ENCODE measurements at regions not wholly inside any gene's neighbourhood (a gene's known extent, or its start where the extent isn't known, plus 50 kb on each side); places are given as distances from the start of the nearest gene placed in this dataset.
"Not testable (repeated sequence)": the region's sequence is repeated elsewhere in the genome, so short reads cannot be mapped to it uniquely, and the experiment has no call there.

DNA sequence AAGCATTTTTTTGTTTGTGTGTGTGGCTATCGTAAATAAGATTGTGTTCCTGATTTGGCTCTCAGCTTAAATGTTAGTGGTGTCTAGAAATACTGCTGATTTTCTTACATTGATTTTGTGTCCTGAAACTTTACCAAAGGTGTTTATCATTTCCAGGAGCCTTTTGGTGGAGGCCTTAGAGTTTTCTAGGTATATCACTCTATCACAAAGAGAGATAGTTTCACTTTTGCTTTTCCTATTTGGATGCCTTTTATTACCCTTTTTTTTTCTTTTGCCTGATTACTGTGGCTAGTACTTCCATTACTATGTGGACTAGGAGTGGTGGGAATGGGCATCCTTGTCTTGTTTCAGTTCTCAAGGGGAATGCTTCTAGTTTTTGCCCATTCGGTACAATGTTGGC is 109.6 kb downstream of the S1PR1 start:
- DNase-seq: no peak
- H3K27me3 Mint-ChIP-seq: no peaks in the 10 kb centered on the region

DNA sequence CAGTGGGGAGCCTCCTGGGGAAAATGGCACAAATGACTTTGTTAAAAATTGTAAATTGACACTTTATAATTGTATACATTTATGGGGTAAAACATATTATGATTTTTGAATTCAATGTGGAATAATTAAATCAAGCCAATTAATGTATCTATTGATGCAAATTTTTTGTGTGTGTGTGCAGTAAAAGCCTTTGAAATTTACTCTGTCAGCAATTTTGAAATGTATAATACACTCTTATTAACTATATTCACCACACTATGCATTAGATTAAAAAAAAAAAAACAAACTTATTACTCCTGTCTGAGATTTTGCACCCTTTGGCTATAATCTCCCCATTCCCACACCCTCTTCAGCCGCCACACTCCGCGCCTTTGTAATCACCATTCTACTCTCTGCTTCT is 119.2 kb downstream of the S1PR1 start:
- peaks cover 30% of the 10 kb centered on the region for H3K4me1 Mint-ChIP-seq
- no peaks in the 10 kb centered on the region for H3K27me3 Mint-ChIP-seq
- H3K9me3 Mint-ChIP-seq: no peaks in the 10 kb centered on the region
- H3K27ac Mint-ChIP-seq: no peak overlapping the region
- no peak for DNase-seq
- H3K4me3 Mint-ChIP-seq: no peak overlapping the region
- no peak for ATAC-seq

More for the DNA sequence above, 109.6 kb downstream of the S1PR1 start:
- H3K4me1 Mint-ChIP-seq: peaks cover 55% of the 10 kb centered on the region
- ATAC-seq: no peak
- peak overlapping the region; percentile 54 to 58 for H3K4me3 Mint-ChIP-seq
- peak overlapping the region in 1 of 2 donors; percentile 38 for H3K27ac Mint-ChIP-seq
- peaks cover 18% of the 10 kb centered on the region in 2 donors for H3K9me3 Mint-ChIP-seq

DNA sequence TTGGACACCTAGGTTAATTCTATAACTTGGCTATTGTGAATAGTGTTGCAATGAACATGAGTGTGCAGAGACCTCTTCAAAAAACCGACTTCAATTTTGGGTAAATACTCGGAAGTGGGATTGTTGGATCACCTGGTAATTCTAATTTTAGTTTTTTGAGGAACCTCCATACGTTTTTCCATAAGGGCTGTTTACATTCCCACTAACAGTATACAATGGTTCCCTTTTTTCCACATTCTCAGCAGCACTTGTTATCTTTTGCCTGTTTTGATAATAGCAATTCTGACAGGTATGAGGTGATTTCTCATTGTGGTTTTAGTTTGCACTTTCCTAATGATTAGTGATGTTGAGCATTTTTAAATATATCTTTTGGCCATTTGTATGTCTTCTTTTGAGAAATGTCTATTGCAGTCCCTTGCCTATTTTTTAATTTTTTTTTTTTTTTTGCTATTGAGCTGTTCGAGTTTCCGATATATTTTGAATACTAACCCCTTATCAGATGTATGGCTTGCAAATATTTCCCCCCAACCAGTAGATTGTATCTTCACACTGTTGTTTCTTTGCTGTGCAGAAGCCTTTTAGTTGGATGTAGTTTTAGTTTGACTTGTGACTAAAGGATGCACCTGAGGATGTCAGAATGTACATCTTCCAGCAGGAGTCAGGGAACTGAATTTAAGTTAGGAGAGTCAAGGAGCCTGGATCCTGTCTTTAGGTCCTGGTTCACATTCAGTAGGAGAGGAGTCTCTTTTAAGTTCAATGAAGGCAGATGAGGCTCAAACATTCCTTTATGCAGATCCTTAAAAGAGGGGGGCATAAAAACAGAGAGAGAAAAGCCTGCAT is 120.0 kb downstream of the S1PR1 start:
- peak; percentile 56 for ATAC-seq

DNA sequence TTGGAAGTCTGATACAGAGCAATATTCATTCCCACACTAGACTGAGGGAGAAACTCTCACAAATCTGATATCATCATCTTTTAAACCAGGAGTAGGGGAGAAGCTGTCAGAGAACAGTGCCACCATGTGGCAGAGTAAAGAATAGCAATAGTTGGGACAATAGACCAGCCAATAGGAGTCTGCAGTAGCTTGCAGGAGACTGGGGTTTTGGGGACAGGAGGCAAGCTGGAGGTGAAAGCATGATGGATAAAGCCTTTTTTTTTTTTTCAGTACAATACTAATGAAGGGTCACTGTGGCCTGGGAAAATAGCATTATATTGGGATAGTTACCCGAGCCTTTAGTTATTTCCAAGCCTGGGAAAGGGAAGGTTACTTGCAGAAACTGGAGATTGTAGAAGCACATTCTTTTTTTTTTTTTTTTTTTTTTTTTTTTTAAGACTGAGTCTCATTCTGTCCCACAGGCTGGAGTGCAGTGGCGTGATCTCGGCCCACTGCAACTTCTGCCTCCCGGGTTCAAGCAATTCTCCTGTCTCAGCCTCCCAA is 120.7 kb downstream of the S1PR1 start:
- Mint-ChIP-seq H3K4me1 (peaks cover 18% of the 10 kb centered on the region), H3K9me3 (no peaks in the 10 kb centered on the region), H3K4me3 (no peak overlapping the region), H3K27ac (peak overlapping the region in 1 of 2 donors; percentile 89), H3K27me3 (no peaks in the 10 kb centered on the region)
- ATAC-seq (peak; percentile 98), DNase-seq (peak; percentile 71 to 77)

More for the DNA sequence above, 120.0 kb downstream of the S1PR1 start:
- Mint-ChIP-seq H3K9me3 (no peaks in the 10 kb centered on the region), H3K27me3 (no peaks in the 10 kb centered on the region), H3K27ac (no peak overlapping the region), H3K4me1 (peaks cover 22% of the 10 kb centered on the region), H3K4me3 (no peak overlapping the region)
- DNase-seq: no peak

DNA sequence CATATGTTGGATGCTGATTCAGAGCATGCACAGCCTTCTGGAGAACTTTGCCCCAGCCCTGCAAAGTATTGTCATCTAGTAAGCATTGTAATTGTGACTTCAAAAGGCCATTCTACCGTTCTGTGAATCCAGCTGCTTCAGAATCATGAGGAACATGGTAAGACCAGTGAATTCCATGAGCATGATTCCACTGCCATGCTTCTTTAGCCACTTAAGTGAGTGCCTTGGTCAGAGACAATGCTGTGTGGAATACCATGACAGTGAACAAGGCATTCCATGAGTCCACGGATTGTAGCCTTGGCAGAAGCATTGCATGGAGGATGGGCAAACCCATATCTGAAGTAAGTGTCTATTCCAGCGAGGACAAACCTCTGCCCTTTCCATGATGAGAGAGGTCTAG is 123.7 kb downstream of the S1PR1 start:
- no peak for ATAC-seq
- no peak overlapping the region for H3K4me3 Mint-ChIP-seq
- H3K27ac Mint-ChIP-seq: no peak overlapping the region
- H3K9me3 Mint-ChIP-seq: no peaks in the 10 kb centered on the region
- no peak for DNase-seq
- H3K4me1 Mint-ChIP-seq: peaks cover 13% of the 10 kb centered on the region
- H3K27me3 Mint-ChIP-seq: no peaks in the 10 kb centered on the region

DNA sequence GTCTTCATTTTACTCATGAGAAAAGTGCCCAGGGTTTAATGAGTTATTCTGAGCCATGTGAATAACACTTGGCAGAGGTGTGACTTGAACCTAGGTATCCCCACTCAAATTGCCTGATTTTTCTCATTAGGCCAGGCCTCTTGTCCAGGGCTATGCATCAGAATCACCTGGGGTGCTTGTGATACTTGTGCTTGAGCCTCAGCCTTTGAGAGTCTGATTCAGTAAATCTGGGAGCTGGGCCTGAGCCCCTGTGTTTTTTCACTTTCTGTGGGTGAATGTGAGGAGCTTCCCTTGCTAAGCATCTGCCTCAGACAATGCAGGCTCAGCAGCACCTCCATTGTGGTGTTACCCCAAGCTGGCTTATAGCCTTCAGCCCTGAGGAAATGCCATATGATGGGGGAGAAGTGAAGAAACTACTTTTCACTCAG is 127.1 kb downstream of the S1PR1 start:
- ATAC-seq (no peak), DNase-seq (no peak)
- Mint-ChIP-seq H3K9me3 (no peaks in the 10 kb centered on the region), H3K27ac (no peak overlapping the region), H3K4me3 (no peak overlapping the region), H3K4me1 (peaks cover 7% of the 10 kb centered on the region), H3K27me3 (no peaks in the 10 kb centered on the region)

DNA sequence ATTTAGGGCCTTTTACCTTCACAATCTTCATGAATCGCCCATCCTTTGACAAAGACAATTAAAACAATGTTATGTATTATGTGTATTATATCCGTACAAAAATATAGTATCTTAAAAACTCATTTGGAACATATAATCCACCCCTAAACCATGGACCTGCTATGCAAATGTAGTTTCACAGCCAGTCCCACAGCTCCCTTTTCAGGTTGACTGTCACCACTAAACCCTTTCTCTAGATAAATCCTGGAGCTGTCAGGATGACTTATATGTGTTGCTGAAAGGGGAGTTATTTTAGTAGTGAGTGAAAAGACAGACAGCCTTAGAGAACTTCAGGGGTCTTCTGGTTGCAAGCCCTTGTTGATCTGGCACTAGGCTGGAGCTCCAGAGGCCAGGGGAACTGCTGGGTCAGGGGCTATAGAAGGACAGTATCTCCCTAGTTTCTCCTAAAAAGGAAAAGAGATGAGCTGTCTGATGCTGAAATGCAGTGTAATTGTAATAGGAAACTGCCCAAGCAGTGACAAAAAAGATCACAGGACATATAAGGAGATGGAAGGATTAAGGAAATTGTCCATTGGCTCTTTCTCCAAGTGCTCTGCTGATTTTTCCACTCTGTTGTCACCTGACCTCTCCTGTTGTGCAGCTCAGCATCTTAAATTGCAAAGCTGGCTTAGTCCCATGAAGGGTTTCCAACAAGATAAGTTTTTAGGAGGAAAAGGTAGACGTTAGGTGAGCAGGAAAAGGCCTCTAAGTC is 127.7 kb downstream of the S1PR1 start:
- Mint-ChIP-seq H3K4me1 (peaks cover 7% of the 10 kb centered on the region), H3K9me3 (no peaks in the 10 kb centered on the region), H3K4me3 (no peak overlapping the region), H3K27ac (peak overlapping the region in 1 of 2 donors; percentile 16), H3K27me3 (no peaks in the 10 kb centered on the region)
- no peak for DNase-seq
- ATAC-seq: no peak

DNA sequence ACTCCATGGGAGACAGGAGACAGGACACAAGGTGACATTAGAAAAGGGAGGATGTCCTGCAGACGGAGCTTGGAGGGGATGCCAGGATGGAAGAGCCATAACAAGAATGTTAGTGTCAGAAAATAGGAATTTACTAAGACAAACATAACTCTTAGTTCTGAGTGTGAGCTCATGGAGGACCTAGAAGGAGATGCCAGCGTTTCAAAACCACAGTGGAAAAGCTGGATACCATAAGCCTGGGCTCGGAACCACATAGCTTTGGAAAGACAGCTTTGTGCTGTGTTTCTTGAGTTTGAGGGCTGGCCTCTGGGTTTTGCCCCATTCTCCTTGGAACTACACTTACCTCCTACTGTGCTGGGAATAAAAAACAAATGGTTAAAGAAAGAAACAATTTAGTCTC is 128.4 kb downstream of the S1PR1 start:
- Mint-ChIP-seq H3K9me3 (no peaks in the 10 kb centered on the region), H3K27ac (peak overlapping the region in 1 of 2 donors; percentile 16)
- DNase-seq: no peak

DNA sequence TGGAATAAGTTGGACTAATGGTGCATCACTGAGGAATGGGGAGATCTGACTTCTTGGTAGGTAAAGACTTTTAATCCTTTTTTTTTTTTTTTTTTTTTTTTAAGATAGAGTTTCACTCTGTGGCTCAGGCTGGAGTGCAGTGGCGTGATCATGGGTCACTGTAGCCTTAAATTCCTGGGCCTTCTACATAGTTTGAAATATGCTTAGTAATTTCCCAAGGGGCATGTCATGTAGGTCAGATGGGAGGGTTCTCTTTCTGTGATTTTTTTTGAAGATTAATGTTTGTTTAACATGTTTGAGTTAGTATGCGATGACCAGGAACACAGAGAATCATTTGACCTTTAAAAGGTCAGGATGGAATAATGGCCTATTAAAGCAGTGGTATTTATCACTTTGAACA is 129.1 kb downstream of the S1PR1 start:
- Mint-ChIP-seq H3K9me3 (no peaks in the 10 kb centered on the region), H3K4me1 (peaks cover 9% of the 10 kb centered on the region), H3K27me3 (no peaks in the 10 kb centered on the region), H3K27ac (no peak overlapping the region), H3K4me3 (no peak overlapping the region)
- DNase-seq: no peak
- ATAC-seq: no peak

More for the DNA sequence above, 128.4 kb downstream of the S1PR1 start:
- Mint-ChIP-seq H3K27me3 (no peaks in the 10 kb centered on the region), H3K4me3 (no peak overlapping the region), H3K4me1 (peaks cover 7% of the 10 kb centered on the region)
- no peak for ATAC-seq

DNA sequence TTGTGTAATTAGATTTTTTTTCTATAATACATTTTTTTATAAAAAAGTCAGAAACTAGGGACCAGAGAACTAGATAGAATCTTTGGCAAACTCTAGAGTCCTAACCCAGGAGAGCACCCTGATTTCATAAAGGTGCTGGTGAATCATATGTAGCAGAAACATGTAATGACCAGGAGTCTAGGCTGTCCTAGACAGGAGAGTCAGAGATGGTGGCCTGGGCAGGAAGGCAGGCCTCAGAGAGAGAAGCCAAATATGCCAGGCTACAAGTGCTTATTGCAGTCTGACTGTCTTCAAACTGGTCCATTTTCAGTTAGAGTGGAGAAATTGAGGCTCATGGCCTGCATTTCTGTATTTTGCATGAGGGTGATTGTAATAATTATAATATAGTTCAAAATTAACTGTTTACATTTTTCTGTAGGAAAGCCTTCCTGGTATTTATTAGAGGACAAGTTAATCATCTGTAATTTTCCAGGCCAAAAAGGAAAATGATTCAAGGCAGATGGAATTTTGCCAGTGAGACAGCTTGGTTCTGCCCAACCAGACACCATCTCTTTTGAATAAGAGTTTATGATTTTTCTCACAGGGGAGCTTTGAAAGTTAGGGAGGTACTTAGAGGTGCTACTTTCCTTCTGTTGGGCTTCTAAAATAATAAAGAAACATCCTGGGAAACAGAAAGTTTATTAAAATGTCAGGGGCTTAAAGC is 129.8 kb downstream of the S1PR1 start:
- Mint-ChIP-seq H3K4me3 (no peak overlapping the region), H3K27me3 (no peaks in the 10 kb centered on the region), H3K9me3 (no peaks in the 10 kb centered on the region), H3K27ac (no peak overlapping the region), H3K4me1 (peaks cover 17% of the 10 kb centered on the region)
- ATAC-seq (no peak), DNase-seq (no peak)

DNA sequence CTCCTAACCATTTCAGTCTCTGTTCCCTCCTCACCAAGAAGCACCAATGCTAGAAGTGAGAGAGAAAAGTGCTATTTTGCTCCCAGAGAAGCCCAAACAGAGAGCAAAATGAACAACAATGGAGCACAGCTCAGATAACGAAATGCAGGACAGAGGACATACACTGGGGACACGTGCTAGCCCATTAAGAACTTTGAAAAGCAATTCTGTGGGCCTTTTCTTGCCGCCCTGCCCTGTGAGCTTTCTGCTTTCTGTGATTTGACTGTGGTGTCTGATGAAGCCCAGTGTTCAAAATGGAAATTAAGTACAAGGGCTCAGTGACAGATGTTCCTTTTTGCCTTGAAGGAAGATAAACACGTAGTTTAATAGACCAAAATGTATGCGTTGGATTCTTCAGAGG is 130.8 kb downstream of the S1PR1 start:
- Mint-ChIP-seq H3K27me3 (peaks cover 5% of the 10 kb centered on the region), H3K27ac (no peak overlapping the region)

DNA sequence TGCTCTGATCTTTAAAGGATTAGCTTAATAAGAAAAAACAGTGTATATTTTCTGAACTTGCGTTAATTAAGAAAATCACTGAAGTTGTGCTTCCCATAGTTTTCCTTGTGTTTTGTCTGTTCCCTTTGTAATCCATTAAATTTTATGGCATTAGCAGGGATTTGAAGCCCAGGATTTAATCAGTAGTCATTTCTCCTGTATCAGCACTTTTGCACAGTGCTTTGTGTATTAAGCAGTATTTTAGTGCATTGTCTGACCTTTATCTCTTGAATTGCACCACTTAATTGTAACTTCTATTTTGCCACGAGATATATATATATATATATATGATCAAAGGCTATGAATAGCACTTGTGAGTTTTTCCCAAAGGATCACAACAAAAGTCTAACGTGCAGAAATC is 133.7 kb downstream of the S1PR1 start:
- Mint-ChIP-seq H3K4me3 (no peak overlapping the region), H3K9me3 (peaks cover 6 to 9% of the 10 kb centered on the region in 2 donors), H3K27me3 (peaks cover 8% of the 10 kb centered on the region), H3K27ac (no peak overlapping the region), H3K4me1 (peaks cover 18% of the 10 kb centered on the region)
- no peak for ATAC-seq
- no peak for DNase-seq

More for the DNA sequence above, 130.8 kb downstream of the S1PR1 start:
- no peak for DNase-seq
- H3K9me3 Mint-ChIP-seq: peaks cover 4 to 5% of the 10 kb centered on the region in 2 donors
- peaks cover 19% of the 10 kb centered on the region for H3K4me1 Mint-ChIP-seq
- no peak overlapping the region for H3K4me3 Mint-ChIP-seq
- ATAC-seq: no peak

DNA sequence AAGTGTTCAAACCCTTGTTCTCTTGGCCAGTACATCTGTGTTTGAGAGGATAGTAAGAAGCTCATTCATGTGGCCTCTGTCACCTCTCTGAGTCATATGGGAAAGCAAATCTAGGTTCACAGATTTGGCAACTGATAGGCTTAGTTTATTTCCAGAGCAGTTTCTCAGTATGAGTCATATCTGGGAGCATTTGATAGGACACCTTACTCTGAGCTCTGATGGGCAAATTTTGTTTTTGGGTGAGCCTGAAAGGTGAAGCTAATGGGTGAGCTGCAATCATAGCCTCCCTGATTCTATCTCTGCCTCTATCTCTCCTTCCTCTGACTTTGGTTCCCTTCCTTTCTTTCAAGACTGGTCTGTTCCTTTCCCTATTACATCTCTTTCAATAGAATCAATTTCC is 134.4 kb downstream of the S1PR1 start:
- Mint-ChIP-seq H3K9me3 (peaks cover 6 to 9% of the 10 kb centered on the region in 2 donors), H3K4me3 (peak overlapping the region in 1 of 2 donors; percentile 45), H3K27ac (no peak overlapping the region), H3K27me3 (peaks cover 8% of the 10 kb centered on the region), H3K4me1 (peaks cover 13% of the 10 kb centered on the region)
- DNase-seq: peak; percentile 30 to 34
- peak; percentile 99 for ATAC-seq

DNA sequence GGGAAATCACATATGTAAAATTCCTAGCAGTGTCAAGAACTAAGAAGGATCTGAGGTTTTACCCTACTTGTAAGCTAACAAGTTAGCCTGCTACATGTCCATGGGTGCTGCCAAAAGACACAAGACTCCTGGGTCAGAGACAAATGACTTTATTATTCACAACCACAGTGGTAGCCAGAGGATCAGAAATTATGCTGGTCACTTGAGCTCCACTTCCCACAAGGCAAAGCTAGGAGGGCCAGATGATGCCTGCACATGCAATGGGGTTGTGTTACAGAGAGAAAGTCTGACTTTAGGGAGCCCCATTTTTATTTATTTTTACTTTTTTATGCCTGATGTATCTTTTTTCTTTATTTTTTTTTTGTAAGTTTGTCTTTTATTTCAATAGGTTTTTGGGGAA is 136.8 kb downstream of the S1PR1 start:
- DNase-seq: no peak
- peaks cover 6 to 10% of the 10 kb centered on the region in 2 donors for H3K9me3 Mint-ChIP-seq
- ATAC-seq: no peak
- H3K4me3 Mint-ChIP-seq: no peak overlapping the region
- no peak overlapping the region for H3K27ac Mint-ChIP-seq
- peaks cover 8% of the 10 kb centered on the region for H3K27me3 Mint-ChIP-seq
- peaks cover 16% of the 10 kb centered on the region for H3K4me1 Mint-ChIP-seq

DNA sequence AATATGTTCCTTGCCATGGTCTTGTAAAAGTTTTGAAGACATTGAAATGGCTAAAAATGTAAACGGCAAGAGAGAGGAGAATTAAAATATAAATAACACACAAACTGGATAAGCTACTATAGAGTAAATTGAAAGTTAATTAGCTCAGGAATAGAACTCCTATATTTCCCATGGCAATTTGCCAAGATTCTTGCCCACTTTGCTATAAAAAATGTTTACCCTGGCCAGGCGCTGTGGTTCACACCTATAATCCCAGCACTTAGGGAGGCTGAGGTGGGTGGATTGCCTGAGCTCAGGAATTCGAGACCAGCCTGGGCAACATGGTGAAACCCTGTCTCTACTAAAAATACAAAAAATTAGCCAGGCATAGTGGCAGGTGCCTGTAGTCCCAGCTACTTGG is 138.6 kb downstream of the S1PR1 start:
- not testable (repeated sequence) for H3K27me3 Mint-ChIP-seq, H3K4me3 Mint-ChIP-seq, ATAC-seq, DNase-seq, H3K27ac Mint-ChIP-seq
- peaks cover 6 to 16% of the 10 kb centered on the region in 2 donors for H3K9me3 Mint-ChIP-seq
- peaks cover 30% of the 10 kb centered on the region for H3K4me1 Mint-ChIP-seq

All from stimulated activated naive CD8-positive, alpha-beta T cell treated with anti-CD3 and anti-CD28 coated beads, Interleukin-15, amount 100 ng/mL, for 72 hours (primary cell).